HG02798 (cell line): ENCODE measurements at regions not wholly inside any gene's neighbourhood (a gene's known extent, or its start where the extent isn't known, plus 50 kb on each side); places are given as distances from the start of the nearest gene placed in this dataset.

Experiments used
- ATAC-seq: cut with Tn5 transposase; IDR thresholded peaks from one replicate; pipeline ENCODE4 v1.9.1; 2021; ENCODE audit warnings: mild to moderate bottlenecking; ENCODE audit not compliant: unreplicated experiment, poor library complexity

DNA sequence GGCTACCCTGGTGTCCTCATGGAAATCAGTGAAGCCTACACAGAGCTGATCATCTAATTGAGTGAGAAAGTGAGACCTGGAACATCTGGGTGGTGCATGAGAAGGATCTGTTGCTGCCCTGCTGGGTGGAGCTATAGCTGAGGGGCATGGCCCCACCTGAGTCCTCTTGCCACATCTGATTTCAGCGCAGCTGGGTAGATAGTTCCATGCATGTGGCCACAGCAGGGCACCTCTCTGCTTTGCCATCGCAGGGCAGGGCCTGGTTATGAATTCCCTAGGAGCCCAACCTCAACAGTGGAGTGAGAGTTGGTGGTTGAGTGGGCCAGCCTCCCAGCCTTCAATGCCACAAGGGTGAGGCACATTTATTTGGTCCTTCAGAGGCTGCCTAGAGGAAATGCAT, 407.8 kb downstream of the BCL11B start:
- no peak for ATAC-seq

DNA sequence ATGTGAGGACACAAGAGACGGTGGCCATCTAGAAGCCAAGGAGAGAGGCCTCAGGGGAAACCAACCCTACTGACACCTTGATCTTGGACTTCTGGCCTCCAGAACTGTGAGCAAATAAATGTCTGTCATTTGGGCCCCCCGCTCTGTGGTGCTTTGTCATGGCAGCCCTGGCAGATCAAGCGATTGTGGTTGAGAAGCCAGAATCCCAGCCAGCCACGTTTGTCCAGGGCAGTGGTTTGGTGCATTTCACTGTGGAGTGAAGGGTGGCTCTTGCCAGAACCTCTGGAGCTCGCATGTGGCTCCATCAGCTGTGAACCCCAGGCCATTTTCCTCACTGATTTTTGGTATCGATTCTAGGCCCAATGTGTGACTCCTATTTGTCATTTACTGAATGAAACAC, 404.9 kb downstream of the BCL11B start:
- ATAC-seq, result no peak

DNA sequence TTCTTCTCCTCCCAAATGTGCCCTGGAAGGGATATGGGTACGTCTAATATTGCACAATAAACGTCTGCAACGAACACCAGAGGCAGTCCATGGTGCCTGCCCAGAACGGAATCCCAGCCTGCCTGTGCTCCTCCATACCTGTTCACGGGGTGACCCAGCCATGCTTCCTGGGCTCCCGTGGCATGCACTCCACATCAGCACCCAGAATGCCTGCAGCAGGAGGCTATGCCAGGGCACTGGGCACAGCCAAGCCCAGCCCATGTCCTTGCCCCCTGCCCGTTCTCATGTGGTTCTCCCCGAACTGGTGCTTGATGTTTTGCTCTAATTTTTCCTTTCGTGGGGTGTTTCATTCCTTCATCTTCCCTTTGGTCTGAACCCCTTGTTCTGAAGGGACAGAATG, 404.3 kb downstream of the BCL11B start:
- no peak for ATAC-seq

DNA sequence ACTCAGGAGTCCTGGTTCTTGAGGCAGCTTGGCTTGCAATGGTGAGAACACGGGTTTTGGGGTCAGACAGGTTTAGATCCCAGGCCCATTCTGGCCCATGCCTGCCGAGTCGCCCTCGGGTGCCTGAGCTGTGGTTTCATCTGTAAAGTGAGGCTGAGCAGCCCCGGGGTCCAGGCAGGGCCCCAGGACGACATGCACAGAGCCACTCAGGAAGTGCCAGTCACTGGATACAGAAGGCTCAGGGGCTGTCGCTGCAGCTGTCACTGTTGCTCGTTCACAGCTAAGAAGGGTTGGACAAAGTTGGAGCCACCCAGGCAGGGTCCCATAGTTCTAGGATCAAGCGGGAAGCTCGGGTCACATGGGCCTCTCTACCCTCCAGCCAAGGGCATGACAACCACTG, 403.1 kb downstream of the BCL11B start:
- ATAC-seq, result no peak

DNA sequence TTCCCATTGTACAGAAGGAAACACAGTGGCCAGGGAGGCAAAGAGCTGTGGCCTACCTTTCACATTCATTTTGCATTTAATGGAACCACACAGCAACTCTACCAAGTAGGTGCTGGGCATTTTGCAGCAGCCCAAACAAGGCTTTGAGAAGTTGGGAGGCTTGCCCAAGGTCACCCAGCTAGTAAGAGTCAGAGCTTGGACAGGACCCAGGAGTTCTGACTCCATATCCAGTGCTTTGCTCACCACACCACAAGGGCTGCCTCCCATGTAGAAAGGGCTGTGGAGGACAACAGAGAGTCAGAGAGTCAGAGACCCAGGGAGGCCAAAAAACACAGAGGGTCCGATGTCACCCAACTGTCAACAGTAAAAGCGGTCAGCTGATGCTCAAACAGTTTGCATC, 400.2 kb downstream of the BCL11B start:
- no peak for ATAC-seq

DNA sequence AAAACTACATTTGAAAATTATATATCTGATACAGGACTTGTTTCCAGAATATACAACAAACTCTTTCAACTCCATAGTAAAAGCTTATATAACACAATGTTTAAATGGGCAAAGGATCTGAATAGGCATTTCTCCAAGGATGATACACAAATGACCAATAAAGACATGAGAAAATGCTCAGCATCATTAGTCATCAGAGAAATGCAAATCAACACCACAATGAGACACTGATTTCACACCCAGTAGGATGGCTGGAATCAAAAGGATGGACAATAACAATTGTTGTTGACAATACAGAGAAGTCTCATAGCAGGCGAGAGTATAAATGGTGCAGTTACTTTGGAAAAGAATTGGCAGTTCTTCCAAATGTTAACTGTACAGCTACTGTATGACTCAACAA, 394.9 kb downstream of the BCL11B start:
- ATAC-seq, result no peak

DNA sequence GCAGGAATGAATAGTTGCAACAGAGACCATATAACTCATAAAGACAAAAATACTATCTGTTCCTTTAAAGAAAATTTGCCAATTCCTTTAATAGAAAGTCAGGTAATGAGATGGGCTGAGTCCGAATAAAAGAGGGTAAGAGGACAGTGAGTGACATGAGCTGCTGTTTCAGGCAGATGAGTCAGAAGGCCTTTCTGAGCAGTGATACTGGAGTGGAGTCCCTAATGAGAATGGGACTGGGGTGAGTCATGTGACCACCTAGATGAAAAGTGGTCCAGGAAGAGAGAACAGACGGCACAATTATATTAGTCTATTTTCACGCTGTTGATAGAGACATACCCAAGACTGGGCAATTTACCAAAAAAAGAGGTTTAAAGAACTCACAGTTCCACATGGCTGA, 393.7 kb downstream of the BCL11B start:
- ATAC-seq, result no peak

DNA sequence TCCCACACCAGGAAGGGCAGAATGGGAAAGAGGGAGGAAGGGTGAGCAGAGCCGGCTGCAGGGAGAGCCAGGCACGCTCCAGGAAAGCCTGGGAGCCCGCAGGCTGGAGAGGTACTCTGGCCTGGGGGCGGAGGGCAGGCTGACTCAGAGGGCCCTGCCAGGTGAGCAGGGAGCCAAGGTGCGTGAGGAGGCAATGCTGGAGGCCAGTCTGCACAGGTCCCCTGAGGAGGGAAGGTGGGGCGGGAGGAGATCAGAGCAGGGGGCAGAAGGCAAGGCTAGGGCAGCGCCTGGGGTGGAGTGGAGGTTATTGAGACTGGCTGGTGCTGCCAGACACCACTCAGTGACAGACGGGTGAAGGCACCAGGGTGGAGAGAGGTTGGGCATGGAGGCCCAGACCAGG, 385.0 kb downstream of the BCL11B start:
- no peak for ATAC-seq

DNA sequence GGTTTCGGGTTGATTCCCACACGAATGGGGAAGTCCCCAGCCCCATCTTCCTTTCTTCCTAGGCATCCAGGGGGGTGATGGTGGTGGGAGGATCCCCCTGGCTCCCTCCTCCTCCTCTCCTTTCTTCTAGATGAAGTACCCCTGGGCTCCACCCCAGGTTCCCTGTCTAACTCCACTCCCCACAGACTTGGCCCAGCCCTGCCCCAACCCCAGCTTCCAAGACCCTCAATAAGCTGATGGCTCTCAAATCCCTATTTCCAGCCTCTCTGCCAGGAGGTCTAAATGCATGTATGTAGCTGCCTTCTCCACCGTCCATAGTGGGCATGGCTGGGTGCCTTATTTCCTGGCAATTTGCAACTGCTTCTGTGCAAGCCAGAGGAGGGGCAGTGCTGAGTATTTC, 383.7 kb downstream of the BCL11B start:
- ATAC-seq, result no peak

DNA sequence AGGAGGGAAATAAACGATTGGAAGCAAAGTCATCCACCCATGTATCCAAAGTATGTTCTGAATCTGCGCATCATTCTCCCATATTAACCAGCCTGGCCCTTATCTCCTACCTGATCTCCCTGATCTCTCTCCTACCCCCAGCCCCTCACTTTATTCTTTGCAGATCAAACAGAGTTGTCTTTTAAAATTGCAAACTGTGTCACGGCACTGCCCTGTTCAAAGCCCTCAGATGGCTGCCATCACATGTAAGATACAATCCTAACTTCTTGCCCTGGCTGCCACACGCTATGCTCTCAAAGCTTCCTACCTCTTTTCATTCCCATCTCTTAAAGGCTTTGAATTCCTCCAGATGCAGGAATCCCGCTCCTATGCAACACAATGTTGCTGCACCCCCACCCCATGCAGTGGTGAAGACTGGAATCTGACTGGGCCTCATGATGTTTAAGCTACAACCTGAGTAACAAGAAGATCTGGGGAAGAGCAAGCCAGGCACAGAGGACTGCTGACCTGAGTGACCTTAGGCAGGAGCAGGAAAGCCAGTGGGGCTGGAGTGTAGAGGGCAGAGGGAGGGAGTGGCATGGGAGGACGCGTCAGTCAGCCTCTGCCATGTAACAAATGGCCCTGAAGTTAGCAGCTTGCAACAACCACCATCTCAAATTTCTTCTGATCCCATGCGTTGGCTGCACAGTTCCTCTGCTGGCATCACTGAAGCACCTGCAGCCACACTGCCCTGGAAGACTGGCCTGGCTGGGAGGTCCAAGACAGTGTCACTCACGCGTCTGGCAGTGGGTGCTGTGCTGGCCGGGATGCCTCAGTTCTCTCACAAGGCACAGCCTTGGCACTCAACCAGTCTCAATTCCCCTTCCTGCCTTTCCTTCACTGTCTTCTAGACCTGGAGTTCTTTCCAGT, 382.8 kb downstream of the BCL11B start:
- ATAC-seq, result no peak

DNA sequence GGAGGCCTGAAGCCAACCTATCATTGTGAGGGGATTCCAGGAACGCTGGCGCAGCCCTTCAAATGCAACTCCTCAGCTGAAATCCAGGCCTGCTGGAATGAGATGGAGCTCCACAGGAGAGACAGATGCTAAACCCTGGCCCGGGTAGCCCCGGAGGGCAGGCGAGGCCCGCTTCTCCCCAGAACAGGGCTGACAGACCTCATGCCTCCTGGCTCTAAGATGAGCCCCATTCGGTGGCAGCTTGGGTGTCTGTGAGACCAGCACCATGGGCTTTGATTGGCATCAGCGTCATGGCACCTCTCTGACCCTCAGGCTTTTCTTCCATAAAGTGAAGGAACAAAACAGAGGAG, 382.2 kb downstream of the BCL11B start:
- no peak for ATAC-seq

DNA sequence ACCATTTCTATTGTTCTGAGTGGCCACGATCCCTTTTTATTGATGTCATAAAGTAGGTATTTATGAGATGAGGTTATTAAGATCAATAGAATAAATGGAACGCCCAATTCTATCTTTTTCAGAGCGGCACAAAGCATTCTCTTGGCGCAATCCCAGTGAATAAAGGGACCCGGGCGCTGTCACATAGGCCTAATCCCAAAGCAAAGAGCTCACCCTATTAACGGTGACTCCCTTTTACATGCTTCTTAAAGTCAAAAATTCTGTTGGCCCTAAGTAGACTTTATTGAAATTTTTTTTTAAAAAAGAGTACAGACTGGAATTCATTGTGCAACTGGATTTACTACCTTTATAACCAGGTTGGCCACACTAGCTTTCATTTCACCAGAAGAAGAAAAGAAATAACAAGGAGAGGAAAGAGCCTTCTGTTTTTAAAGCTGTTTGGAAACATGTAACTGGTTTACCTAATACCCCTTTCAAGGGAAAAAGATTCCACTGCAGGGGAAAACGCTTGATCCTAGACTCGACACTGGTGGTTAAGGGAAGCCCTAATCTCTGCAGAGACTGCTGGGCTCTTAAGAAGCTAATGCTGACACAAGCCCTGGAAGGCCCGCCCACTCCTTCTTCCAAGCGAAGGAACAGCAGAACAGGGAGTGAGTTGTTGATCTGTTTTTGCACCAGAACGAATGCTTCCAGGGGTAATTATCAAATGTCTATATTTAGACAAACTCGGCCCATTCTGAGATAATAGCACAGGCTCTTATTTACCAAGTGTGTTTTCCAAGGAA, 381.2 kb downstream of the BCL11B start:
- no peak for ATAC-seq

DNA sequence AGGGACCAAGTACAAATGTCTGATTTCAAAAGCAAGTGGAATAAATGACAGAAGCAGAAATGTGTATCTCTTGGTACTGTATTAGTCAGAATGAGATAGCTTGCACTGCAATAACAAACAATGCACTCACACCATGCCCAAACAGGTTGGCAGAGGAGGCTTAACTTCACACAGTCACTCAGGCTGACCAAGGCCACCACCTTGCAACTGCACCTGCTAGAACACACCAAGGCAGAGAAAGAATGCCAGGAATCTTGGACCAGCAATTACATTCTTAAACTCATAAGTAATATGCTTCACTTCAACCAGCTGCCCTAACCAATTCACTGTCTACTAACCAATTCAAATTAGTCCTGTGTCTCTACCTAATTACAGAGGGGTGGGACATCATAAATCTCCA, 378.3 kb downstream of the BCL11B start:
- no peak for ATAC-seq

DNA sequence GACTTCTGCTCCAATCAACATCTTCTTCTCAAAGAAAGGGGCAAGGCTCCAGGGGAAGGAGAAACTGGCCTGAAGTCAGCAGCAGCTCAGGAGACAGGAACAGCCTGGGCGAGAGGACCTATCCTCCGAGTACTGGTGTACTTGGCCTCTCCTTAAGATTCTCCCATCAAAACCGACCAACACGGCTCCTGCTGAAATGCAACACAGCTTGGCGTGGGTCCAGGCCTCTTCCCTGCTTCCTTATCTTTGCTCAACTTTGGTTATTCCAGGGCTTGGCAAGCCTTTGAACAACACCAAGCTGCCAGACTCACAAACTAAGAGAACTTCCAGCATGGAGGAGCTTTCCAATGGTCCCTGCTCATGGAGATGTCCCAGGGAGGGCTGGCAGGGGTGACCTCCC, 377.4 kb downstream of the BCL11B start:
- ATAC-seq, result no peak

DNA sequence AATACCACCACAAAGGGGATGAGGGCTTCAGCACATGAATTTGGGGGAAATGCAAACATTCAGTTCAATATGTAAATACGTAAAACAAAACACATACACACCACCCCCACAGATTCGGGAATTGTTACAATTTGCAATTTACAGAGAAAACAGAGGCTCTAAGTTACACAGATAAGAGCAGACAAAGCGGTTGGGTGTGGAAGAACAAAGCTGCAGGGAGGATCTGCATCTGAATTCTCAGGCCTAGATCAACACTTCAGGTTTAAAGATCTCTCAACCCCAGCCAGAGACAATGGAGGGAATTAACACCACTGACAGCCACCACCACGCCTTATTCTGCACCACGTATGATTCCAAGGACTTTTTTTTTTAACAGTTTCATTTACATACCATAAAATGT, 375.5 kb downstream of the BCL11B start:
- ATAC-seq, result no peak

DNA sequence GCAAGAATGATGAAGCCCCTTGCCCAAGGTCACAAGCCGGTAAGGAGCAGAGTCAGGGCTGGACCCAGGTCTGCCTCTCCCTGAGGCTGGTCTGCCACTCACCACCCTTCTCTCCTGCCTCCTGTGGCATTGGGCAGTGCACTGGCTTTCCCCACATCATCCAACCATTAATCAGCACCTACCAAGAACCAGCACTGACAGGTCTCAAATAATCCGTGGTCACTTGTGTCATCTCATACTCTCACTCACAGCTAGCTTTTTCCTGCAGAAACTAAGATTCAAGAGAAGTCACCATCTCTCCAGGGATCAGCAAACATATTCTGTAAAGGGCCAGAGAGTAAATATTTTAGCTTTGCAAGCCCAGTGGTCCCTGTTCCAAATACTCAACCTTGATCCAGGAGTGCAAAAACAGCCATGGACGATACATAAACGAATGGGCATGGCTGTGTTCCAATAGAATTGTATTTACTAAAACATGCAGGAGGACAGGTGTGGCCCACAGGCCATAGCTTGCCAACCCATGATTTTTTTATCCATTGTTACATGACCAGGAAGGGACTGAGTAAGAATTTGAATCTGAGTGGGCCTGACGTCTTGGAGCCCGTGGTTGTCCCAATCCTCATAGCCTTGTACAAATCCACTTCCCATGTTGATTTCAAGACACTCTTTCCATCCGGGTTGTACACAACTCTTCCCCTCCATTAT, 374.2 kb downstream of the BCL11B start:
- no peak for ATAC-seq

DNA sequence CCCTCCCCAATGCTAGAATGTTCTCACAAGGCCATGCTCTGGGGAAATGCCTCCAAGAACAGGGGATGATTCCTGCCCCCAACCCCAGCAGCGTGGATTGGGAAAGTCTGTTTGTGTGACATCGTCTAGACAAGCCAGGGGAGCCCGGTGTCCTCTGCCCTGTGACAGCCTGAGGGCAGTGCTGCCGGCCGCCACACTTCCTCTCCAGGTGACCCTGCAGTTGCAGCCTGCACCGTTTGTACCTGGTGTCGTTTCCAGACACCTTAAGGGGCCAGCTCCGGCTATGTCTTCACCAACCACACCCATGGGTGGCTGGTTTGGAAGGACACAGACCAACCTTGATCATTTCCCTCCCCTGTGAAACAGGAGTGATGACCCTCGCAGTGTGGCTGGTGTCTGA, 372.6 kb downstream of the BCL11B start:
- no peak for ATAC-seq

DNA sequence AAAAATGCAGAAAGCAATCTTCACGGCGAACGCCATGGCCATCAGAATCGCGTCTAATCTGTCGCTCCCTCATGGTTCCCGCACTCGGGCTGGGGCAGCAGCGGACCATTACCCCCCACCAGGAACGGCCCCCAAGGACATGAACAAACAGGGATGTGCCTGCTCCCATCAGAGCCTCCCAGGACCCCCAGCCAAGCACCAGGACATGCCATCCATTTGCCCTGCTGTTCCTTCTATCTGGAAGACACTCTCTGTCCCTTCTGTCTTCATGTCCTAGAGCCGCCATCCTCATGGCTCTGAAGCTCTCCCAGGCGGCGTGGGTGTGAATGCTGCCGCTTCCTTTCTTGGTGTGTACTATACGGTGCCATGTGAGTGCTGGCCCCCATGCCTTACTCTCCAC, 371.8 kb downstream of the BCL11B start:
- no peak for ATAC-seq

DNA sequence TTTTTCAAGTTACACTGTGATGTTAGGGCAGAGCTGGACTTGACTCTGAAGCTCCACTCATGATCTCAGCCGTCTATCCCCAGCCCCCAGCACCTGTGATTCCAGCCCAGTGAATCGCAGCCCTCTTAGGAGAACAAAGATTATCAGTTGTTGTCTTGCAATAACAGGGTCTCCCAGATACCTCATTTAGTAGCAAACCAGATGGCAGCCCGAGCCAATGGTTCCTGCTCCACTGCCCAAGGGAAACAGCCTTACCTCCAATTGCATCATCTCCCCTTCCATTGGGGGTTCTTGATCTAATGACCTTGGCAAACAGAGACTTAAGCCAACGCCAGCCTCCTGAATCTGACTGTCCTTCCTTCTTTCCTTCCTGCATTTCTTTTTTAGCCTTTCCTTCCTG, 371.2 kb downstream of the BCL11B start:
- ATAC-seq, result no peak

DNA sequence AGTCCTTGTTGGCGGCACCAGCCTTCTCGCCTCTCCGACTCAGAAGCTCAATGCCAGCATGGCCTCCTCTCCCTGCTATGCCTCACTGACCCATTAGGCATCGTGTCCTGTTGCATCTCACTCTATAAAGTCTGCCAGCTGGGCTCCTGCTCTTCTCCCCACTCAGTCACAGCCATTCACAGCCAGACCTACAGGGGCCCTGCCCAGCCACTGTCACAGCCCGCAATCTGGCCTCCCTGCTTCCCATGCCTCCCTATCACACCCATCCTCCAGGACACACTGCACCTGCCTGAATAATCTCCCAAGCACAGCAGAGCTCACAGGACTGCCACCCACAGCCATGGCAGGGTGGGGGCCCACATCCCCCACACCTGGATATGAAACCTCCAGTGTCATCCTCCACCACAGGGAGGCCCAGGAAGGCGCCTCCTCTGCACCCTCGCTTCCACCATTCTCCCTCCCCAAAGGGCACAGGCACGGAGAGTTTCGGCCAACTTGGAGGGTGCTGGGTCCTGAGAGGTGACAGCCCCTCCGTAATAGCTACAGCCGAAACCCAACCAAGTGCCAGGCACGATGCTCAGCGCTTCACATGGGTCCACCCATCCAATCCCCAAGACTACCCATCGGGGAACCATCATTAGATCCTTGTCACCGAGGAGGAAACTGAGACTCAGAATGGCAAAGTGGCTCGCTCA, 370.3 kb downstream of the BCL11B start:
- no peak for ATAC-seq

DNA sequence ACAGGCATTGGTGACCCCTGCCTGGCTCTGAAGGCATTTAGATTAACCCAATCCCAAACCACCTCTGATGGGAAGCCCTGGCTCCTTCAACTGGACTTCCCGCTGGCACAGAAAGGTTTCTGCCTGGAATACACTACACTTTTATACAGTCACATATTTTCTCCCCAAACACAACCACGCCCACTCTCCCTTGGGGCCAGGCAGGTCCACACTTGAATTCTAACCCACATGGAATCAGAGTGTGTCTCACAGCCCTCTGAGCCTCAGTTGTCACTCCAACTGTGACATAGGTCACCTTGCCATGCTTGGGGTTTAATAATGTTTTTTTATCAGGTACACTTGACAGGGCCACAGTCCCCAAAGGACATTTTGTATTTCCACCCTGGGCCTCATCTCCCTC, 368.6 kb downstream of the BCL11B start:
- ATAC-seq, result no peak
